Heart left ventricle (tissue), 16 donors: ENCODE measurements at regions not wholly inside any gene's neighbourhood (a gene's known extent, or its start where the extent isn't known, plus 50 kb on each side); places are given as distances from the start of the nearest gene placed in this dataset.

Experiments used
- ATAC-seq, 4 donors: fragments of 200-7000 bp; cut with Tn5 transposase; one replicate each; pipeline ENCODE4 v1.9.1; 2020 to 2022; ENCODE audit warnings: moderate library complexity in 4 of 4, mild to moderate bottlenecking in 3 of 4, moderate number of reproducible peaks in 1 of 4
- DNase-seq, 5 donors: peaks; one replicate each; pipeline ENCODE4 v3.0.0-alpha.2; 2020
- H3K27ac ChIP-seq, 12 donors: fragments of 200-600 bp; sonication (generic) in 4 of 12; one replicate each; pipeline versions ENCODE4 v1.5.0 to v1.8.0; 2016 to 2022; ENCODE audit warnings: mild to moderate bottlenecking in 2 of 12
- H3K27me3 ChIP-seq, 9 donors: fragments of 200-600 bp; sonication (generic) in 2 of 9; one replicate each; pipeline versions ENCODE4 v1.5.1 to v1.8.0; 2016 to 2022; ENCODE audit warnings: mild to moderate bottlenecking in 3 of 9
- H3K36me3 ChIP-seq, 9 donors: fragments of 200-600 bp; sonication (generic) in 2 of 9; one replicate each; pipeline versions ENCODE4 v1.5.0 to v1.8.0; 2018 to 2022; ENCODE audit warnings: mild to moderate bottlenecking in 2 of 9
- H3K4me1 ChIP-seq, 12 donors: fragments of 200-600 bp; sonication (generic) in 4 of 12; one replicate each; pipeline versions ENCODE4 v1.5.0 to v1.8.0; 2016 to 2022; ENCODE audit warnings: mild to moderate bottlenecking in 3 of 12
- H3K4me3 ChIP-seq, 12 donors: fragments of 200-600 bp; sonication (generic) in 4 of 12; one replicate each; pipeline versions ENCODE4 v1.5.0 to v1.8.0; 2017 to 2022; ENCODE audit warnings: mild to moderate bottlenecking in 9 of 12, moderate library complexity in 4 of 12
- H3K9me3 ChIP-seq, 12 donors: fragments of 200-600 bp; sonication (generic) in 4 of 12; one replicate each; pipeline versions ENCODE4 v1.5.0 to v1.8.0; 2016 to 2022; ENCODE audit warnings: mild to moderate bottlenecking in 1 of 12
- POLR2A ChIP-seq, 2 donors: fragments of 450-650 bp; IDR thresholded peaks; one replicate each; pipeline ENCODE4 v1.6.1; 2017; ENCODE audit warnings: antibody characterized with exemption in 2 of 2, mild to moderate bottlenecking in 2 of 2, moderate library complexity in 2 of 2
- WGBS, 4 donors: extraction: QIAGEN DNeasy Blood & Tissue Kit in 2 of 4; methylation state at CpG; one replicate each; pipeline versions ENCODE4 v1.1.5 to v1.1.7; 2013 to 2018; 5-methylcytosine and 5-hydroxymethylcytosine counted together
- intact Hi-C, 10 donors: fragments of 100-400 bp; cut with DNase I; formaldehyde crosslinking; loops; one replicate each; pipeline versions ENCODE4 v1.11.1 to v1.14.2; 2022
- TF ChIP-seq, protein P1 (sequence below), 12 donors: fragments of 200-600 bp; sonication (generic) in 4 of 12; IDR thresholded peaks; one replicate each; pipeline versions ENCODE4 v1.5.0 to v1.8.0; 2018 to 2022; ENCODE audit warnings: antibody characterized with exemption in 12 of 12, mild to moderate bottlenecking in 5 of 12
- donor health status: ischemic (EF 13 %, LVEDD 7.1; RV severe dilation, severe dysfunction).
- donor health status: healthy with polysubstance abuse.
- donor health status: DM: no; HTN: yes; CAD: no.
- donor health status: DM: no; HTN: no; CAD: no.
- donor health status: ischemic (EF 25% LVEDD 6.9; RV normal size, moderate dysfunction).
- donor health status: ischemic (EF 25% LVEDD 5.7; RV mildly dilated, moderate dysfunction).
- donor health status: healthy.
- donor health status: DM: yes; HTN: yes; CAD: no.
- donor health status: ischemic (EF 35%, LVEDD 5.7; RV mildly dilated, moderate dysfunction).
- donor health status: nonischemic (EF 11% LVEDD 7.7; RV severe dilation, severe dysfunction).
- donor health status: DM: yes; HTN: yes; CAD: no.
- donor health status: PGD.
- donor health status: ischemic (EF 29% LVEDD 5.4; RV normal size, mild dysfunction).
- donor health status: nonischemic (EF 23%, LVEDD 6.1; RV moderate dilation, normal function).

DNA sequence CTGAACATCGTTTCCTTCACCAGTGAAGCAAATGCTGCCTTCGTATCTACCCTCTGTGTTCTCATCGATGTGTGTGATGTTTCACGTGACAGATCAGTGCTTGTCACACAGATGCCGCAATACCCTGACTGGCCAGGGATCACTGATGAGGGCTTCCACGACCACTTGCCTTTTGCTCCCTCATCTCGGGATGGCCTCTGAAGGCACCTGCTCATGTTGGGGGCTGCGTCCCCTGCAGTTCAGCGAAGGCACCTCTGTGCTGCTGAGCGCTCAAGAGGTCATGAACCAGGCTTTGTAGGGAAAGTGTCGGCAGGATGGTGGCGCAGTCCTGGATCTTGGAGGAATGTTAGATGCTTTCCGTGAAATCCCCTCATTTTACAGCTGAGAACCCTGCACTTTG is 79.2 kb upstream of the KLF13 start:
- Histone ChIP-seq H3K27ac (no peak overlapping the region), H3K9me3 (no peaks in the 10 kb centered on the region), H3K4me3 (no peak overlapping the region), H3K36me3 (no peaks in the 10 kb centered on the region), H3K27me3 (no peaks in the 10 kb centered on the region), H3K4me1 (no peaks in the 10 kb centered on the region)
- DNase-seq (no peak), ATAC-seq (no peak)
- intact Hi-C loops, result no loop called here
- TF ChIP-seq, protein P1, sequence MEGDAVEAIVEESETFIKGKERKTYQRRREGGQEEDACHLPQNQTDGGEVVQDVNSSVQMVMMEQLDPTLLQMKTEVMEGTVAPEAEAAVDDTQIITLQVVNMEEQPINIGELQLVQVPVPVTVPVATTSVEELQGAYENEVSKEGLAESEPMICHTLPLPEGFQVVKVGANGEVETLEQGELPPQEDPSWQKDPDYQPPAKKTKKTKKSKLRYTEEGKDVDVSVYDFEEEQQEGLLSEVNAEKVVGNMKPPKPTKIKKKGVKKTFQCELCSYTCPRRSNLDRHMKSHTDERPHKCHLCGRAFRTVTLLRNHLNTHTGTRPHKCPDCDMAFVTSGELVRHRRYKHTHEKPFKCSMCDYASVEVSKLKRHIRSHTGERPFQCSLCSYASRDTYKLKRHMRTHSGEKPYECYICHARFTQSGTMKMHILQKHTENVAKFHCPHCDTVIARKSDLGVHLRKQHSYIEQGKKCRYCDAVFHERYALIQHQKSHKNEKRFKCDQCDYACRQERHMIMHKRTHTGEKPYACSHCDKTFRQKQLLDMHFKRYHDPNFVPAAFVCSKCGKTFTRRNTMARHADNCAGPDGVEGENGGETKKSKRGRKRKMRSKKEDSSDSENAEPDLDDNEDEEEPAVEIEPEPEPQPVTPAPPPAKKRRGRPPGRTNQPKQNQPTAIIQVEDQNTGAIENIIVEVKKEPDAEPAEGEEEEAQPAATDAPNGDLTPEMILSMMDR (IDR thresholded peaks at IDR 0.05), result no peak
- TF ChIP-seq POLR2A (IDR thresholded peaks at IDR 0.05), result no peak
- WGBS, 4 donors, result 90 to 94% (median 91%) methylated on average over 13 of the region's 13 CpGs

DNA sequence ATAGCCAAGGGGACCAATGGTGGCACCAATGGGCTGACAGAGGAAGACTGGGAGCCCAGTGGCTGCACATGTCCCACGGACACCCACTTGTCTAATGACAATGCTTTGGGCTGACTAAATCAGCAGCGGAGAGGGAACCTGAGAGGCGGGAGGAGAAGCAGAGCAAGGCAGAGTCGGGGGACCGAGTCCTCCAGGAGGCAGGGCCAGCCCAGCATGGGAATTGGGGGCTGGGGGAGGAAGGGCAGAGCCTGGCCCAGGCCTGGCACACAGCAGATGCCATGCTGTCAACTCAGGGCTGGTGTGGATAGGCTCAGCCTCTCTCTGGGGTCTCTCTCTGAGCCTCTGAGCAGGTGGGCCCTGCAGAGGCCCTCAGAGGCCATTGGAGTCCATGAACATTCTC is 78.4 kb upstream of the KLF13 start:
- H3K9me3 ChIP-seq, result no peaks in the 10 kb centered on the region
- H3K4me1 ChIP-seq, result no peaks in the 10 kb centered on the region
- H3K36me3 ChIP-seq, result no peaks in the 10 kb centered on the region
- TF ChIP-seq, protein P1 (IDR thresholded peaks at IDR 0.05), result no peak
- TF ChIP-seq POLR2A (IDR thresholded peaks at IDR 0.05), result no peak
- no peak overlapping the region for H3K27ac ChIP-seq
- 77 to 97% (median 84%) methylated on average over 5 of the region's 5 CpGs for WGBS, 4 donors
- DNase-seq (peak in 1 of 5 donors; percentile 9), ATAC-seq (no peak)
- H3K27me3 ChIP-seq, result no peaks in the 10 kb centered on the region
- H3K4me3 ChIP-seq, result no peak overlapping the region
- intact Hi-C loops, result no loop called here

DNA sequence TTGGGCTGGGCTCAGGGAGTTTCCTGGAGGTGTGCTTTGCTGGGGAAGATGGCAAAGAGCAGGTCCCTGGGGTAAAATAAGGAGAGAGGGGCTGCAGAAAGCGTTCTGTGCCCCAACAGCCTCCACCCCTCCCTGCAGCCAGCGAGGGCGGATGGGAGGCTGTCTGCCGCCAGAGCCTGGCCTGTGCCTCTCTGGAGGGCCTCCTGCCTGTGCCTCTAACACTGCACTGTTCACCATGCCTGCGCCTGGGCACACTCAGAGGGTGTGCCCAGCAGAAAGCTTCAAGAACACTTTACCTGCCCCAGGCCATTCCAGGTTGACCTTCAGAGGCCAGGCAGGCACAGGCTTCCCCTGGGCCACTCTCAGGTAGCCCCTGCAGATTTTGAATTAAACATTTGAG is 77.7 kb upstream of the KLF13 start:
- 93 to 98% (median 98%) methylated on average over 4 to 5 of the region's 5 CpGs for WGBS, 4 donors
- TF ChIP-seq POLR2A (IDR thresholded peaks at IDR 0.05), result no peak
- TF ChIP-seq, protein P1 (IDR thresholded peaks at IDR 0.05), result no peak
- intact Hi-C loops, result no loop called here

DNA sequence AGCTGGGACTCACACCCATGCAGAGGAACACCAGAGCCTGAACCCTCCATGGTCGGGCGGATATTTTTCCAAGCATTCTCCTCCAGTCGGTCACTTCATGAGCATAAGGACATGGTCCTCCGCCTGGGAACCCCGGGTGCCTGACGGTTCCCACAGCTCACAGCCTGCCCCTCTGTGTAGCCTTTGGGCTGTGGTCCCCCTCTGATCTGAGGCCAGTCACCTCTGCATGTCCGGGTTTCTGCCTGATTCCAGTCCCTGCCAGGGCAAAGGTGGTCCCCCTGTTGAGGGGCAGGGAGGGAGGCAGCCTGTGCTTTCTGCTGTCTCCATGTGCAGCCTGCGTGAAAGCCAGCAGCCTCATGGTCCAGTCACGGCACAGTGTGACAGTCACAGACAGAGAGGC is 76.6 kb upstream of the KLF13 start:
- intact Hi-C loops, result loop anchor here in 2 of 10 donors (5.0 kb wide), 2 partner anchors 33 to 57 kb away; no protein-coding TSS in a partner anchor
- H3K27ac ChIP-seq, result no peak overlapping the region
- WGBS, 4 donors, result 91 to 95% (median 93%) methylated on average over 8 to 9 of the region's 9 CpGs

More for the DNA sequence above, 77.7 kb upstream of the KLF13 start:
- Histone ChIP-seq H3K36me3 (no peaks in the 10 kb centered on the region), H3K4me1 (no peaks in the 10 kb centered on the region), H3K27me3 (no peaks in the 10 kb centered on the region), H3K9me3 (peaks cover 0 to 1% (median 0%) of the 10 kb centered on the region in 12 donors), H3K27ac (no peak overlapping the region), H3K4me3 (no peak overlapping the region)
- DNase-seq, result peak in 1 of 5 donors; percentile 3
- no peak for ATAC-seq

More for the DNA sequence above, 76.6 kb upstream of the KLF13 start:
- no peaks in the 10 kb centered on the region for H3K27me3 ChIP-seq
- no peak for ATAC-seq
- peaks cover 0 to 10% (median 0%) of the 10 kb centered on the region in 12 donors for H3K4me1 ChIP-seq
- TF ChIP-seq, protein P1 (IDR thresholded peaks at IDR 0.05), result no peak
- no peak for TF ChIP-seq POLR2A (IDR thresholded peaks at IDR 0.05)
- peaks cover 0 to 6% (median 0%) of the 10 kb centered on the region in 12 donors for H3K9me3 ChIP-seq
- no peaks in the 10 kb centered on the region for H3K36me3 ChIP-seq
- DNase-seq, result no peak
- no peak overlapping the region for H3K4me3 ChIP-seq
